IPS-18a (cell line): ENCODE measurements at regions not wholly inside any gene's neighbourhood (a gene's known extent, or its start where the extent isn't known, plus 50 kb on each side); places are given as distances from the start of the nearest gene placed in this dataset.

Experiments
- H3K27ac ChIP-seq: one replicate; pipeline ENCODE4 v1.5.1; 2013; ENCODE audit warnings: low read length
- H3K27me3 ChIP-seq: one replicate; pipeline ENCODE4 v1.6.1; 2013; ENCODE audit warnings: mild to moderate bottlenecking, low read length; ENCODE audit not compliant: control insufficient read depth, insufficient read depth
- H3K36me3 ChIP-seq: one replicate; pipeline ENCODE4 v1.6.1; 2013; ENCODE audit warnings: low read depth, low read length; ENCODE audit not compliant: control insufficient read depth
- H3K4me1 ChIP-seq: one replicate; pipeline ENCODE4 v1.6.1; 2013; ENCODE audit warnings: low read depth, low read length; ENCODE audit not compliant: control insufficient read depth
- H3K4me3 ChIP-seq: one replicate; pipeline ENCODE4 v1.5.1; 2013; ENCODE audit warnings: low read length
- H3K9ac ChIP-seq: one replicate; pipeline ENCODE4 v1.6.1; 2013; ENCODE audit warnings: mild to moderate bottlenecking, low read length, moderate library complexity
- H3K9me3 ChIP-seq: one replicate; pipeline ENCODE4 v1.6.1; 2013; ENCODE audit warnings: low read depth, low read length; ENCODE audit not compliant: control insufficient read depth

DNA sequence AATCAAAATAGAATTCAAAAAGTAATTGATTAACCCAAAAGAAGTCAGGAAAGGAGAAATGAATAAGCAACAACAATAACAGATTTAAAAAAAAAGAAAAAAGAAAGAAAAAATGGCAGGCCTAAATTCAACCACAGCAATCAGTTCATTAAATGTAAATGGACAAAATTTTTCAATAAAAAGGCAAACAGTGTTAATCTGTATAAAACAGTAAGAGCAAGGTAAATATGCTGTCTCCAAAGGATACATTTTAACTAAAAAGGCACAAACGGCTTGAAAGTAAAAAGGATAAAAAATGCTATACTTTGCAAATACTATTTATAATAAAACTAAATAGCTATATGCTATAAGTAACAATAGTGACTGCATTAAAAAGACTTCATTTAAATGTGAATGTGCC lies 582.0 kb downstream of the SPRY1 start:
- Histone ChIP-seq H3K27me3 (no peaks in the 10 kb centered on the region), H3K9me3 (peaks cover 23% of the 10 kb centered on the region), H3K4me1 (peaks cover 36% of the 10 kb centered on the region), H3K9ac (no peak overlapping the region), H3K27ac (no peak overlapping the region), H3K36me3 (peaks cover 2% of the 10 kb centered on the region), H3K4me3 (no peak overlapping the region)

DNA sequence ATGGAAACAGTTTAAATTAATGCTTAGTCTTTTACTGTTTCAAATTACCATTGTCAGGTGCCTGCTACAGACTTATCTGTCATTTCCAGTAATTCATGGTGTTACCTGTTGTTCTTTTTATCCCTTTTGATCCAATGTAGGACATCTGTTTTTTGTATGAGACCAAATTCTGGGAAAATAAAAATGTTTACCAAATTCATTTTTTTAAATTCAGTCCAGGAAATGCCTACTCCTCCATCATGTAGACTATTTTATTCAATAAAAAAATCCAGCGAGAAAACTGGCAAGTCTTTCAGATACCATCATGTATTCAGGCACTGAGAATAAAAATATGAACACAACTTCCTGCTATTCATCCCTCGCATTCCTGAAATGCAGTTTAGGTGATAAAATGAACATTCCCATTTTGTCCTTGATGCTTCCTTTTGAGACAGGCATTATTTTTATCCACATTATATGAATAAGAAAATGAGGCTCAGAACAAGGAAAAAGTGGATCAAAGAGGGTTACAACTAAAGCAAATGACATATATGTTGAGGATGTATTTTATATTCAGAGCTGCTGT lies 584.2 kb downstream of the SPRY1 start:
- Histone ChIP-seq H3K4me3 (no peak overlapping the region), H3K4me1 (peaks cover 21% of the 10 kb centered on the region), H3K27me3 (no peaks in the 10 kb centered on the region), H3K36me3 (no peaks in the 10 kb centered on the region), H3K27ac (no peak overlapping the region), H3K9ac (no peak overlapping the region), H3K9me3 (peaks cover 15% of the 10 kb centered on the region)

DNA sequence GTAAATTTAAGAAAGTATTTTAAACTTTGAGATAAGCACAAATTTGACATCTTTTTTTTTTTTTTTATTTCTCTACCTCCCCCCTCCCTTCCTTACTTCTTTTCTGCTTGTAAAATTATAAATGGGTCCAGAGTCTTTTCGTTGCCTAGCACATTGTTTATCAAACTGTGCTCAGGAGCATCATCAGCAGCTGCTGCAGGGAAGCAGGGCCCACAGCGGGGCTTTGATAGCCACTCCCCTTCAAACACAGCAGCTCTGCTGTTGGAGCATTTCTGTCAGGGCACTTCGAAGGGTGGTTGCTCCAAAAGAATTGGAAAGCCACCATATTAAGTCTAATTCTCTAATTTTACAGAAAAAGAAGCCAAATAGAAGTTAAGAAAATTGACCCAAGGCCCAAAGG lies 588.3 kb downstream of the SPRY1 start:
- no peaks in the 10 kb centered on the region for H3K27me3 ChIP-seq
- H3K36me3 ChIP-seq = no peaks in the 10 kb centered on the region
- H3K9ac ChIP-seq = no peak overlapping the region
- no peak overlapping the region for H3K4me3 ChIP-seq
- H3K4me1 ChIP-seq = no peaks in the 10 kb centered on the region
- peaks cover 5% of the 10 kb centered on the region for H3K9me3 ChIP-seq
- no peak overlapping the region for H3K27ac ChIP-seq

GRCh38 chr4:123986268-123986798 lies 589.7 kb downstream of the SPRY1 start:
- no peak overlapping the region for H3K4me3 ChIP-seq
- no peaks in the 10 kb centered on the region for H3K9me3 ChIP-seq
- no peak overlapping the region for H3K9ac ChIP-seq
- H3K36me3 ChIP-seq = no peaks in the 10 kb centered on the region
- no peaks in the 10 kb centered on the region for H3K27me3 ChIP-seq
- no peak overlapping the region for H3K27ac ChIP-seq
- H3K4me1 ChIP-seq = no peaks in the 10 kb centered on the region

GRCh38 chr4:123987408-123987807 lies 590.8 kb downstream of the SPRY1 start:
- no peak overlapping the region for H3K4me3 ChIP-seq
- no peaks in the 10 kb centered on the region for H3K27me3 ChIP-seq
- H3K27ac ChIP-seq = no peak overlapping the region
- H3K9me3 ChIP-seq = no peaks in the 10 kb centered on the region
- no peaks in the 10 kb centered on the region for H3K4me1 ChIP-seq
- no peaks in the 10 kb centered on the region for H3K36me3 ChIP-seq
- H3K9ac ChIP-seq = no peak overlapping the region

DNA sequence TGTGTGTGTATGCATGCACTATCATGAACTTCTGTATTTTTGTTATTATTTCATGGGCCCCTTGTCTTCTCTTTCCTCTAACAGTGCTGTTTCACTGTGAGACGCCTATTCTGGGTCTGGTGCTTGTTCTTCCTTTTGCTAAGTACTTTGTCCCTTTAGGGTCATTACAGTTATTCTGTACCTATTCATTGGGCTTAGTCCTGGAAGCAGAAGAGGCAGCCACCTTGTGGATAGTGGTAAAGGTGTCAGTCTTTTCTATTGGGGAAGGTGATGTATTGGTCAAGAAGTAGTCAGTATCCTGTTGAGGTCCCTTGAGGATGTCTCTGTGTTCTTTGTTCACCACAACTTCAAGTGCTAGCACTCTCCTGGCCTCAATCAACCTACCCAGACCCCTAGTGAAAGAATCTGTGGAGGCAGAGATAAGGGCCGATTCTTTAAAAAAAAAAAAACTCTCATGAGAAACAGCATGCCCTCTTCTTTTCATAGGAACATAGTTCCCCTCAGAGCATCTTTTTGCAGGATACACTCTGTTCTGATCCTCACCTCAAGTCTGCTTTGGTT lies 593.8 kb downstream of the SPRY1 start:
- Histone ChIP-seq H3K4me3 (no peak overlapping the region), H3K4me1 (no peaks in the 10 kb centered on the region), H3K36me3 (no peaks in the 10 kb centered on the region), H3K9ac (no peak overlapping the region), H3K27me3 (no peaks in the 10 kb centered on the region), H3K27ac (no peak overlapping the region), H3K9me3 (no peaks in the 10 kb centered on the region)

DNA sequence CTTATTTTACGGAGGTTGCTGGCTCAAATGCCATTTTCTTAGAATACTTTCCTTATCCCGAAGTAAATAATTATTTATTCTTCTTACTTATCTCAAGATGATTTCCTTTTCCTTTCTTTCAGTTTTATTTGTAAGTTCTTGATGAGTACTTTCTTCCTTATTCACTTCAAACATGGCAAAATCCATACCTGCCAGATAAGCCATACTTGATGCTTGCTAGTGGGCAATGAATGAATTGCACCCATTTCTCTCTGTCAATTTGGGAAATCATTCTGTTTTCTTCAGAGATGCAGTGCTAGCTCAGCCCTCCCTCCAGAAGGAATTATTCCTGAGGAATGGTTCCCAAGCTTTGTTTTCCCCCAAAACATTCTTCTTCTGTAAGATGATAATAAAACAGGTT lies 598.3 kb downstream of the SPRY1 start:
- Histone ChIP-seq H3K9me3 (no peaks in the 10 kb centered on the region), H3K27ac (no peak overlapping the region), H3K4me3 (no peak overlapping the region), H3K36me3 (no peaks in the 10 kb centered on the region), H3K27me3 (no peaks in the 10 kb centered on the region), H3K9ac (no peak overlapping the region), H3K4me1 (peaks cover 8% of the 10 kb centered on the region)

- Histone ChIP-seq H3K4me1 (peaks cover 8% of the 10 kb centered on the region), H3K27me3 (no peaks in the 10 kb centered on the region), H3K36me3 (no peaks in the 10 kb centered on the region), H3K4me3 (no peak overlapping the region), H3K9ac (no peak overlapping the region), H3K9me3 (no peaks in the 10 kb centered on the region), H3K27ac (no peak overlapping the region)
Measured at GRCh38 chr4:123995936-123996335, 599.3 kb downstream of the SPRY1 start.

DNA sequence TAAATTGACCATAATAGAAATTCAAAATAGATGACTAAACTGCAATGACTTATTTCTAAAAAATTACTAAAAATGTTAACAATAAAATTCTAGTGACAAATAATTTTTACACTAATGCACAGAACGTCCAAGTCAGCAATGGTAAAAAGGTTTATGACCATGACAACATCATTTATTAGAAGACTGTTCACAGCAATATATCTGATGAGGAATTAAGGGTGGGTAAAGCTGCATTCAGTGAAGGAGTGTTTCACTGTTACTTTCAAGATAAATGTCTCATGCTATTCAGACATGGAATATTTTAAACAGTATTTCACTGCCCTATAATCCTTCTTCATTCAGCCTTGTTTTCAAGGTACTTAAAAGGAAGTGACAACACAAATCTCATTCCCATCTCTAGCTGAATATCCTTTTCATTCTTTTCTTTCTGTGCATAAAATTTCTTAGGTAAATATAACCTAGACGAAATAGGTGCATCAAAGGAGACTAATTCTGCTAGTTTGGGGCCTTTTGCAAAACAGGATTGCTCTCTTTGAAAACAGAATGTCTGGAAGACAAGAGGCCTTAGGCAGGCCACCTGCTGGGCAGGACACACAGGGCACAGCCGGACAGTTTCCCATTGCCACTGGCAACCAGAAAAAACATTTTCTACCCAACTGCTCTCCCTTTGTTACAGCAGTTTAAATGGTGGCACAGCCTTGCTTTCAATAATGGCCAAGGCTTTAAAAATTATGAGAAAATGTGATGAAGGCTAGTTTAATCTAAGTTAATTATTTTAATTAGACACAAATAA lies 600.3 kb downstream of the SPRY1 start:
- H3K4me1 ChIP-seq = peaks cover 8% of the 10 kb centered on the region
- no peaks in the 10 kb centered on the region for H3K27me3 ChIP-seq
- no peaks in the 10 kb centered on the region for H3K9me3 ChIP-seq
- H3K9ac ChIP-seq = peak overlapping the region; percentile 22
- H3K36me3 ChIP-seq = no peaks in the 10 kb centered on the region
- peak overlapping the region; percentile 31 for H3K27ac ChIP-seq
- H3K4me3 ChIP-seq = no peak overlapping the region

GRCh38 chr4:123997776-123998449 lies 601.3 kb downstream of the SPRY1 start:
- Histone ChIP-seq H3K27ac (no peak overlapping the region), H3K27me3 (no peaks in the 10 kb centered on the region), H3K4me3 (no peak overlapping the region), H3K9me3 (no peaks in the 10 kb centered on the region), H3K36me3 (no peaks in the 10 kb centered on the region), H3K4me1 (peaks cover 8% of the 10 kb centered on the region), H3K9ac (peak overlapping the region; percentile 22)

GRCh38 chr4:124000233-124000632 lies 603.6 kb downstream of the SPRY1 start:
- Histone ChIP-seq H3K9me3 (no peaks in the 10 kb centered on the region), H3K4me1 (peaks cover 8% of the 10 kb centered on the region), H3K36me3 (no peaks in the 10 kb centered on the region), H3K4me3 (no peak overlapping the region), H3K27me3 (no peaks in the 10 kb centered on the region), H3K9ac (no peak overlapping the region), H3K27ac (no peak overlapping the region)
